DMS 273 treated with DMSO at 0.1 percent for 48 hours (cell line): ENCODE measurements at regions not wholly inside any gene's neighbourhood (a gene's known extent, or its start where the extent isn't known, plus 50 kb on each side); places are given as distances from the start of the nearest gene placed in this dataset.
"Not testable (repeated sequence)": the region's sequence is repeated elsewhere in the genome, so short reads cannot be mapped to it uniquely, and the experiment has no call there.

Source experiments
- DNase-seq: peaks from one replicate; lab custom pipeline; 2025; lab: John Stamatoyannopoulos, UW

DNA sequence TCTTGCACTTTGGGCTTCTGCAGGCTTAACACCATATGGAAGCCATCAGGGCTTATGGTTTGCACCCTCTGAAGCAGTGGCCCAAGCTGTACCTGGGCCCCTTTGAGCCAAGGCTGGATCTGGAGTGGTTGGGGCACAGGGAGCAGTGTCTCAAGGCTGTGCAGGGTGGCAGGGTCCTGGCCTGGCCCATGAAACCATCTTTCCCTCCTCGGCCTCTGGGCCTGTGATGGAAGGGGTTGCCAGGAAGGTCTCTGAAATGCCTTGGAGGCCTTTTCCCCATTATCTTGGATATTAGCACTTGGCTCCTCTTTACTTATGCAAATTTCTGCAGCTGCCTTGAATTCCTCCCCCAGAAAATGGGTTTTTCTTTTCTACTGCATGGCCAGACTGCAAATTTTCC, 134.7 kb upstream of the USP9X start:
- no peak for DNase-seq

DNA sequence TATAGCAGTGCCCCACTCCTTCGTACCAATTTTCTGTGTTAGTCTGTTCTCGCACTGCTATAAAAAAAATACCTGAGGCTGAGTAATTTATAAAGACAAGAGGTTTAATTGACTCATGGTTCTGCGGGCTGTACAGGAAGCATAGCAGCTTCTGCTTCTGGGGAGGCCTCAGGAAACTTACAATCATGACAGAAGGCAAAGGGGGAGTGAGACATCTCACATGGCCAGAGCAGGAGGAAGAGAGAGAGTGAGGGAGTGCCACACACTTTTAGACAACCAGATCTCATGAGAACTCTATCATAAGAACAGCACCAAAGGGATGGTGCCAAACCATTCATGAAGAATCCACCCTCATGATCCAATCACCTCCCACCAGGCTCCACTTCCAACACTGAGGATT, 133.8 kb upstream of the USP9X start:
- not testable (repeated sequence) for DNase-seq

DNA sequence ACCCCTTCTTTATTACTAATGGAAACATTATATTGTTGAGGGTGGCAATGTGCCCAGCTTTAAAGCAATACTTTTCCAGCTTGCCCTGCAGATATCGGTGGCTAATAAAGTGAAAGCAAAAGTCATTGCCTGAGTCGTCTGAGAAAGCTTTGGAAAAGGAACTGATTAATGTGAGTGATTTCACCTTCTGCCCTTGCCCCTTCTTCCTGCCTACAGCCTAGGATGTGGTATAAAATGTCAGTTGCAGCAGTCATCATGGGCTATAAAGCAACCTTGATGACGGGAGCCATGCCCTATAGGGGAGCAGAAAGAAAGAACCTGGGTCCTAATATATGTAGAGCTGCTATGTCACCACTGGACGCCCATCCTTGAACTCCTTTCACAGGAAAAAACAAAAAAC, 132.4 kb upstream of the USP9X start:
- no peak for DNase-seq

DNA sequence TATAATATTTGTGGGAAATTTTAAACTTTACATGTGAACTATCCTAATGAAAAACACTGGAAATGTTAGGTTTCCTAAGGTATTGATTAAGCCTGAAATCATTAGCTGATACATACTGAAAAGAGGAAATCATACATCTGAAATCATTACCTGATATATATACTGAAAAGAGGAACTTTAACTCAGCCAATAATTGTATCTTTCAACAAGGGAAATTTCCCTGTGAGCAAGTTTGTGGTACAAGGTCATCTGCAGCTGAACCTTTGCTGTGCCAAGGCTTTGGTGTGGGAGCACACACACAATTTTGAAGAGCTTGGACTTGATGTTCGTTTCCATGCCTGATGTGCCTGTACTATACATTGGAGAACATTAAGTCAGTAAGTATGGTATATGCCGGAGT, 131.9 kb upstream of the USP9X start:
- DNase-seq, result no peak

DNA sequence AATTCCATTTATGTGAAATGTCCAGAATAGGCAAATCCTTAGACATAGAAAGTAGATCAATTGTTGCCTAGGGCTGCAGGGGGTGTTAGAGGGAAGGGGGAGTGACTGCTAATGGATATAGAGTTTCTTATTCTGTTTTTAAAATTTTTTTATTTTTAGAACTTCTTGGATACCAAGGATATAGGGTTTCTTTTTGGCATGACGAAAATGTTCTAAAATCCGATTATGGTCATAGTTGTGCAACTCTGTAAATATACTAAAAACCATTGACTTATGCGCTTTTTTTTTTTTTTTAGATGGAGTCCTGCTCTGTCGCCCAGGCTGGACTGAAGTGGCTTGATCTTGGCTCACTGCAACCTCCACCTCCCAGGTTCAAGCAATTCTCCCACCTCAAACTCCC, 125.2 kb upstream of the USP9X start:
- no peak for DNase-seq

DNA sequence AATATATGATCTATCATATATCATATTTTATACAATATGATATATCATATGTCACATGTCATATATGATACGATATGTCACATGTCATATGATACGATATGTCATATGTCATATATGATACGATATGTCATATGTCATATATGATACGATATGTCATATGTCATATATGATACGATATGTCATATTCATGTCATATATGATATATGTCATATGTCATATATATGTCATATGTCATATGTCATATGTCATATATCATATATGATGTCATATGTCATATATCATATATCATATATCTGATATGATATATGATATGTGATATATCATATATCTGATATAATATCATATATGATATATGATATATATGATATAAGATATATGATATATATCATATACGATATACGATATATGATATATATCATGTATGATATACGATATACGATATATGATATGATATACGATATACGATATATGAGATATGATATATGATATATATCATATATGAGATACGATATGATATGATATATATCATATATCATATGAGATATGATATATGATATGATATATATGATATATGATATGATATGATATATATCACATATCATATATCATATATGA, 122.3 kb upstream of the USP9X start:
- no peak for DNase-seq

DNA sequence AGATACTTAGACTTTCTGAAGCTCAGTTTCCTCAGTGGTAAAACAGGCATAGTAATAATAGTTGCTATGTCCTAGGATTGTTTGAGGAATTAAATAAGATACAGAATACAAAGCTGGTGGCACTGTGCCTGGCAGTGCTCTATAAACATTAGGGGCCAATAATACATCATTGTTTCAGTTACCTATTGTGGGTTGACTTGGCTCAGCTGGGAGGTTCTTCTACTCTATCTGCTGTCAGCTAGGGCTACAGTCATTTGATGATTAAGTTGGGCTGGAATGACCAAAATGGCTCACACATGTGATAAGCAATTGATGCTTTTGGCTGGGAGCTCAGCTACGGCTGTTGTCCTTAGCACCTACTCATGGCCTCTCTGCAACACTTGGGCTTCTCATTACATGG, 121.2 kb upstream of the USP9X start:
- DNase-seq, result no peak

DNA sequence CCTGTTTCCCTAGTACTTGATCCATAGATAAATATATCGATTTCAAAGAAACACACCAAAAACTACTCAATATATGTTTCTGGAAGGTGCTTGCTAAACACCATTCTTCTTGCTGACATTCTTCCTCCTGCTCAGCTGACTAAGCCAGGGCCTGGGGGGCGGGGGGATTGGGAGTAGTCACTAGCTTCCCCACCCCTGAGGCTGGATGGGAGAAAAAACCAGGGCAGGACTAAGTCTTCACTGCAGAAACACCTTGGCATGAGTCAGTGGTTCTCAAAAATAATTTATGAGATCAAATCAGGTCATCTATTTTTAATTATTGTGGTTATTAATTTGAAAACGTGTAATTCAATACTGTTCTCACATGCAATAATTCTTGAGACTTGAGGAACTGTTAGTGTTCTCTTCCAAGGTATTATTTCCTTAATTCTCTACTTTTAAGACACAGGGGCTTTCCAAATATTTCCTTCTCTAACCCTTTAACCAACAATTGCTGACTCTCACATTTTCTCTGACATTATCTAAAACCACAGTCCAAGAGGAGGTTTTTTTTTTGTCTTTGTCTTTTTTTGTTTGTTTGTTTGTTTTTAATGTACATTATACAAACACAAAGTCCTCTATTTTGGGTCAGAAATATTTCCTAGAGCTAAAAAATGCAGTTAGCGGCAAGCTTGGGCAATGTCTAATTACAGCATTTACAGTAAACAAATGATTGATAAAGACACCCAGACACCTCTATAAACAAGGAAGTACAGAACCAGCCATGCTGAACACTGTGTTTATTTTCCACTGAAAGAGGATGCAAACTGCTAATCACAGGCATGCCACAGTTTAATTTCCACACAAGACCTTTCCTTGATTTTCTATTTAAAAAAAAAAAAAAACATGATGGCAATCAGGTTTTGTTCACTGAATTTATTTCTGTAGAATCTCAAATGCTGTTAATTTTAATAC, 120.3 kb upstream of the USP9X start:
- no peak for DNase-seq

DNA sequence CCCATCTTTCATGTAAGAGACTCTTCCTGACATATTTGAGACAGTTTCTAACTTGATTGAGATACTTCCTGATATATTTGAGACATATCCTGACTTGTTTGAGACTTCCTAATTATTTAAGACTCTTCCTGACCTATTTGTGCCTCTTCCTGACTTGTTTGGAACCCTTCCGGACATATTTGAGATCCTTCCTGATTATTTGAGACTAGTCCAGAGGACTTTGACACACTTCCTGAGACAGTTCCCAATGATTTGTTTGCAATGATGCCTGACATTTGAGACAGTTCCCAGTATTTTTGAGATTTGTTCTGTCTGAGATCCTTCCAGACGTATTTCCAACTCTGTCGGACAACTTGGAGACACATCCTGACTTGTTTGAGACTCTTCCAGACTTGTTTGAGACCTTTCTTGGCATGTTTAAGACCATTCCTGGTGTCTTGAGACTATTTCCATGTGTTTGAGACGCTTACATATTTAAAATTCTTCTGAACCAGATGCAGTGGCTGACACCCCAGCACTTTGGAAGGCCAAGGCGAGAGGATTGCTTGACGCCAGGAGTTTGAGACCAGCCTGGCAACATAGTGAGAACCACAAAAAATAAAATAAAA, 118.9 kb upstream of the USP9X start:
- DNase-seq, result no peak

DNA sequence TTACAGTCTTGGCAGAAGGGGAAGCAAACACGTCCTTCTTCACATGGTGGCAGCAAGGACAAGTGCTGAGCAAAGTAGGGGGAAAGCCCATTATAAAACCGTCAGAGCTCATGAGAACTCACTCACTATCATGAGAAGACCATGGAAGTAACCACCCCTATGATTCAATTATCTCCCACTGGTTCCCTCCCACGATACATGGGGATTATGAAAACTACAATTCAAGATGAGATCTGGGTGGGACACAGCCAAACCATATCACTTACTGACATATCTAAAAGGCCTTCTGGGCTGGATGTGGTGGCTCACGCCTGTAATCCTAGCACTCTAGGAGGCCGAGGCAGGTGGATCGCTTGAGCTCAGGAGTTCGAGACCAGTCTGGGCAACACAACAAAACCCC, 117.1 kb upstream of the USP9X start:
- no peak for DNase-seq

DNA sequence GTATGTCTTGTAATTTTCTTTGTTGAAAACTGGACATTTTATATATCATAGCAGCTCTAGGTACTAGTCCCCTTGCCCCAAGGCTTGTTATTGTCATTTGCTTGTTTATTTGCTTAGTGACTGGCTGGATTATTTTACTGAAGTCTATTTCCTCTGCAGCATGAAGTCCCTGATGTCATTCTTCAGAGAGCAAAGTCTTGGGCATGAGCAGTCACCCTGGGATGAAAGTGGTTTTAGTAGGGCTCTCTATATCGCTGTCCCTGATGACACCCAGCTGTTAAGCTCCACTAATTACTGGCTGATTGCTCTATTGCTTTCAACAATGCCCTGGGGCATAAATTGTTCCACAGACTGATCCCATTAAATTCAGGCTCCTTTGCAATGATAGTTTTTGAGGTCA, 113.5 kb upstream of the USP9X start:
- no peak for DNase-seq

DNA sequence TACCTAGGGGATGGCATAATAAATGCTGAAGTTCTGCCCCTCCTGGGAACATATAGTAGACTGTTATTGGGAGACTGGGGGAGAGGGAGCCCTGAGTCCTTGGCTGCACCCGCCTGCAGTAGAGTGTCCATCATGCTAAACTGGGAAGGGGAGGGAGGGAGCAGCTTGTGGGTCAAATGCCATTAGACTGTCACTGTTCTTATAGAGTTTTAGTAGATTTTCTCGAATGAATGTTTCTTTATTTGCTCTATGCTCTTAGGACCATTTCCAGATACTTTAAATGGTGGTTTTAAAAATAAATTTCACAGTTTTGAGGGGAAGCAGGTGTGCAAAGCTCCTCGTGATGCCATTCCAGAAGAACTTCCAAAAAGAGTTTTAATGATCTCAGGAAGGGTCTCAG, 111.6 kb upstream of the USP9X start:
- no peak for DNase-seq

DNA sequence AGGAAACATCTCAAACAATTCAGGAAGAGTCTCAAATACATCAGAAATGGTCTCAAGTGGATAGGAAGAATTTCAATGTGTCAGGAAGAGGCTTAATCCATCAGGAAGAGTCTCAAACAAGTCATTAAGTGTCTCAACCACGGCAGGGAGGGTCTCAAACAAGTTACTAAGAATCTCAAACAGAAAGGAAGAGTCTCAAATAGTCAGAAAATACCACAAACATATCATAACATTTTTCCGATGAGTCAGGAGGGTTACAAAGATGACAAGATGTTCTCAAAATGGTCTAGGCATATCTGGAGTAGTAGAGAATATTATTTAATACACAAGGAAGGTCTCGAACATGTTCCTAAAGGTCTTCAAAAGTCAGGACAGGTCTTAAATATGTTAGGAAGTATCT, 109.3 kb upstream of the USP9X start:
- DNase-seq, result no peak

DNA sequence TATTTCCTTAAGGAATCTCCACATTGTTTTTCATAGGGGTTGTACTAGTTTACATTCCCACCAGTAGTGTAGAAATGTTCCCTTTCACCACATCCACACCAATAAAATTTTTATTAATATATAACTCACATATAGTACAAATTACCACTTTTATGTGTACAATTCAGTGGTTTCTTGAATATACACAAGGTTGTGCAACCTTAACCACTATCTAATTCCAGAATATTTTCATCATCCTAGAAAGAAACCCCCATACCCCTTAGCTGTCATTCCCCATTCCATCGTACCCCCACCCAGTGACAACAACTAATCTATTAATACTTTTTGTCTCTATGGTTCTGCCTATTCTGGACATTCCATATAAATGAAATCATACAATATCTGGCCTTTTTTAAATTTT, 108.3 kb upstream of the USP9X start:
- no peak for DNase-seq

DNA sequence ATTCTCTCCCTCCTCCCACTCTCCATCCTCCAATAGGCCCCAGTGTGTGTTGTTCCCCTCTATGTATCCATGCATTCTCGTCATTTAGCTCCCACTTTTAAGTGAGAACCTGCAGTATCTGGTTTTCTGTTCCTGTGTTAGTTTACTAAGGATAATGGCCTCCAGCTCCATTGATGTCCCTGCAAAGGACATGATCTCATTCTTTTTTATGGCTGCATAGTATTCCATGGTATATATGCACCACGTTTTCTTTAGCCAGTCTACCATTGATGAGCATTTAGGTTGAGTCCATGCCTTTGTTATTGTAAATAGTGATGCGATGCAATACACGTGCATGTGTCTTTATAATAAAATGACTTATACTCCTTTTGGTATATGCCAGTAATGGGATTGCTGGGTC, 100.3 kb upstream of the USP9X start:
- DNase-seq, result no peak

DNA sequence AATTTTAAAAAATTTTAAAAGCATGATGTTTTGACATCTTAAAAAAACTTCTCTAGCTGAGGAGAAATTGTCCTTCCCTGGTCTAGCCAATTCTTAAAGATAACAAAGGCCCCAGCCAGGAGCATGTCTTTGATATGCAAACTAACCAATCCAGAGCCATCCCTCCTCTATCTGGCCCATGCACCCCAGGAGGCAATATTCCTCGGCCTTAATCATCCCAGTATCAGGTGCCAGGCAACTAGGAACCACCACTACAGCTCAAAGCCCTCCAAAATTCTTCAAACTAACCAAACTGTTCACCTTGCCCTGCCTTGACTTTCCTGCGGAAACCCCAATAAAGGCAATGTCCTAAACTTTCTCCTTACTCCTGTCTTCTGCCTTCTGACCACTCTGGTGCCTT, 97.8 kb upstream of the USP9X start:
- DNase-seq, result no peak

DNA sequence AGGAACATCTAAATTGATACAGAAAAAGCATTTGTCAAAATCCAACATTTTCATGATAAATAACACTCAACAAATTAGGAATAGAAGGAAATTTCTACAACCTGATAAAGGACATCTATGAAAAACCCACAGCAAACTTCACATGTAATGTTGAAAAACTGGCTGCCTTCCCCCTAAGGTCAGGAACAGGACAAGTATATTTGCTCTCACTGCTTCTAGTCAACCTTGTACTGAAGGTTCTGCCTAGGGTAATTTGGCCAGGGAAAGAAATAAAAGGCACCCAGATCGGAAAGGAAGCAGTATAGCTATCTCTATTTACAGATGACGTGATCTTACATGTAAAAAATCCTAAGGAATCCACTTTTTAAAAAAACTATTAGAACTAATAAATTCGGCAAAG, 97.1 kb upstream of the USP9X start:
- no peak for DNase-seq

DNA sequence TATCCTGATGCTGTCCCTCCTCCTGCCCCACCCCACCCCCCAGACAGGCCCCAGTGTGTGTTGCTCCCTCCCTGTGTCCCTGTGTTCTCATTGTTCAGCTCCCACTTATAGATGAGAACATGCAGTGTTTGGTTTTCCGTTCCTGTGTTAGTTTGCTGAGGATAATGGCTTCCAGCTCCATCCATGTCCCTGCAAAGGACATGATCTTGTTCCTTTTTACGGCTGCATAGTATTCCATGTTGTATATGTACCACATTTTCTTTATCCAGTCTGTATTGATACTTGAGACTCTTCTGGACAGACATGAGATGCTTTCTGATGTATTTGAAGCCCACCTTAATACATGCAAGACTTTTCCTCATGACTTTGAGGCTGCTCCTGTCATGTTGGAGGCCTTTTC, 91.8 kb upstream of the USP9X start:
- not testable (repeated sequence) for DNase-seq

DNA sequence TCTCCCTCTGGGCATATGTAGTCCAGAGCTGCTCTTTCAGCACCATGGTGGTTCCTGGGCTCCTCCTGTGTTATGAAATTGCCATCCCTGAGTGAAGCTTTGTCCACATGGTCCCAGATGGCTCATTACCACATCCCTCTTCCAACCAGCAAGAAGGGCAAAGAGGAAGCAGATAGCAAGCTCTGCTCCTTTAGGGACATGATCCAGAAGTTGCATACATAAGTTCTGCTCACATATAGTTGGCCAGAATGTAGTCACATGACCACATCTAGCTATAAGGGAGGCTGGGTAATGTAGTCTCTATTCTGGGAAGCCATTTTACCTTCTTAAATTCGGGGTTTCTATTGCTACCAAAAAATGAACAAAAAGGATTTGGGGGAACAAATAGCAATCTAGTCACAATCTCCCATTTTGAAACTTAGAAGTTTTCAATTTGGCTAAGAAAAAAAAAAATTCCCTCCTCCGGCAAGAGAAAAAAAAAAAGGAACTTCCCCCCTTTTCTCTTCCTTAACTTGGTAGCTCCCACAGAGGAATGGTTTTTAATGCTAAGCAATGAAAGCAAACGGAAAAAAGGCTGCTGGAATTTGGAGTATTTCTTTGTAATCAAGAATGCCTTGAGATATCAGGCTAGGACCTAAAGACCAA, 88.2 kb upstream of the USP9X start:
- peak; percentile 92 for DNase-seq

DNA sequence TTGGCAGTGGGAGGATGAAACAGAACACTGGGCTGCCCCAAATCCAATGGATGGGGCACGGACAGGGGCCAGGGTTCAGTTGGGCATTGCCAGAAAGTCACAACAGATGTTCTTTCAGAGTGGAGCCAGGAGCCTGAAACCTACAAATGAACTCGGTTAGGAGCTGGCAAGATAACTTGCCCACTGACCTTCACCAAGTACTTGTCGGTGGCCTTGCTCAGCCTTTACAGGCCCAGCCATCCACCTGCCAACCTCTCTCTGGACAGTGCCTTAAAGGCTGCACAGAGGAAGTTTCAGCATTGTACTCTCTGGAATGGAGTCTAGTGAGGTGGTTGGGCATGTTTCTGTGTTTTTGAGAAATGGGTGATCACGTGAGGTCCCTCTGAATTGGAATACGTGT, 87.1 kb upstream of the USP9X start:
- DNase-seq, result no peak

DNA sequence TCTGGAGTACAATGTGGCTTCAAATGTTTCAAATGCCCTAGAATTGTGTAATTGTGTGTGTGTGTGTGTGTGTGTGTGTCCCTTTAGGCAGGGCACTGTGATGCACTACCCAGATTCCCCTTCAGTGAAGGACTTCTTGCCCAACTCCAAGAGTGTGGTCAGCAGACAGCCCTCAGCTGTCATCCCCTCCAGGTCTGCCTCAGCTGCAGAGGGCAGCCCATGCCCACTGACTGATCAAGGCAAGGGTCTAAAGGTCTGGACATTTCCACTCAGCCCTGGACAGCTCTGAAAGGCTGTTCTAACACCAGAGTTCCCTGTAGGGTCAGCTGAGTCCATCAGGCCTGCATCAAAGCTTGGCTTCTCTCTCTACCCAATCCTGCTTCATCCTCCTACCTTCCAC, 83.9 kb upstream of the USP9X start:
- DNase-seq, result no peak

DNA sequence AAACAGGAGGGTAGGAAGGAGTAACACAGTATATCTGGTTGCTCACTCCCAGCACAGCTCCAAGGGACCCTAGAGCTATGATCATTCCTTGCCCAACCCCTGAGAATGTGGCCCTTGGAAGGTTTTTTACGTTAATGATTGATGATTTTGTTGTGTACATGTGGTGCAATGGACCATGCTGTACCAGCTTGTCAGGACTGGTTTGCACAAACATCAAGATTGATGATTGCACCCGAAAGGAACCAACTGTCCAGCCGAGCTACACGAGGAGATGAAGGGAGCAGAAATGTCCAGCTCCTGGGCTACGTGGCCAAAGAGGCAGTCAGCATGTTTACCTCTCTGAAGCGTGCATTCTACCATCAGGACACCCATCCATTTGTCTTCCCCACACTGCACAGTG, 83.2 kb upstream of the USP9X start:
- DNase-seq, result no peak
